ENCODE measurements at regions not wholly inside any gene's neighbourhood (a gene's known extent, or its start where the extent isn't known, plus 50 kb on each side); places are given as distances from the start of the nearest gene placed in this dataset.
A peak's percentile ranks its signal among the peaks of the same experiment; 100 is the strongest.

DNA sequence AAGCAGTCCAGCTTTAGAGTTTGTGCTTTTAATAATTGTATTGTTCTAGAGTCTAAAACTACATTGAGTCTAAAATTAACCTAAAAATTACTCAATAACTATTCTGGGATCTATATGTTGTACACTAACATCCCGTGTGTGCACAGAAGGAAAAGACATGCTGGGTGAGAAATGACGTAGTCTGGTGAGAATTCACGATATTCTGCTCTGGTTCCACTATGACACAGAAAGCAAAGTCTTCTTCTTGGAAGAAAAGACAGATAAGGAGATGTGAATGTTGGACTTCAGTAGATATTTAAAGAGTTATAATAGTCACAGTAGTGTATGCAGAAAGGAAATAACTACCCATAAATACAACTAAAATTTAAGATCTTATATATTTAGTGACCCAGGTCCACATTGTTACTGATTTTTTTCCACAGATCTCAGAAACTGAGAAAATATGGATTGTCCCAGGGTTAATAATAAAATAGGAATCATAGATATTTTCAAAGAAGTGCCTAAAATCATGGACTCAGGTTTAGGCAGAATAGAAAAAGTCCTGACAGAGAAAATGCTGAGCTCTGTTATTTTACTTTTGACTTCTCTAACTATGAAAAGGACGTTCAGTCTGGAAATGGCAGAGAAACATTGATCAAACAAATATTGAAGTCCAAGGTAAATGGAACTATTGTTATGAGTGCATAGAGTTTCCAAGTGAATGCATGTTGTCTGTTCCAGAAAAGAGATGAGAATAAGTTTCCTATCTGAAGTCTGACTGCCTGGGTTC, 170.7 kb downstream of the ANKRD50 start:
- WGBS, 2 donors, result 71 to 77% methylated on average over 4 of the region's 4 CpGs
- no peaks in the 10 kb centered on the region for H3K27me3 ChIP-seq
- DNase-seq, result no peak
- no peaks in the 10 kb centered on the region for H3K9me3 ChIP-seq
- TF ChIP-seq EP300 (IDR thresholded peaks at IDR 0.05) (no peak), POLR2AphosphoS5 (IDR thresholded peaks at IDR 0.05) (no peak), POLR2A (IDR thresholded peaks at IDR 0.05) (no peak)
- TF ChIP-seq, protein P1, sequence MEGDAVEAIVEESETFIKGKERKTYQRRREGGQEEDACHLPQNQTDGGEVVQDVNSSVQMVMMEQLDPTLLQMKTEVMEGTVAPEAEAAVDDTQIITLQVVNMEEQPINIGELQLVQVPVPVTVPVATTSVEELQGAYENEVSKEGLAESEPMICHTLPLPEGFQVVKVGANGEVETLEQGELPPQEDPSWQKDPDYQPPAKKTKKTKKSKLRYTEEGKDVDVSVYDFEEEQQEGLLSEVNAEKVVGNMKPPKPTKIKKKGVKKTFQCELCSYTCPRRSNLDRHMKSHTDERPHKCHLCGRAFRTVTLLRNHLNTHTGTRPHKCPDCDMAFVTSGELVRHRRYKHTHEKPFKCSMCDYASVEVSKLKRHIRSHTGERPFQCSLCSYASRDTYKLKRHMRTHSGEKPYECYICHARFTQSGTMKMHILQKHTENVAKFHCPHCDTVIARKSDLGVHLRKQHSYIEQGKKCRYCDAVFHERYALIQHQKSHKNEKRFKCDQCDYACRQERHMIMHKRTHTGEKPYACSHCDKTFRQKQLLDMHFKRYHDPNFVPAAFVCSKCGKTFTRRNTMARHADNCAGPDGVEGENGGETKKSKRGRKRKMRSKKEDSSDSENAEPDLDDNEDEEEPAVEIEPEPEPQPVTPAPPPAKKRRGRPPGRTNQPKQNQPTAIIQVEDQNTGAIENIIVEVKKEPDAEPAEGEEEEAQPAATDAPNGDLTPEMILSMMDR (IDR thresholded peaks at IDR 0.05), result no peak
- no peak overlapping the region for H3K27ac ChIP-seq
- ATAC-seq (ENCODE audit: low FRiP score in 2 of 2), result no peak
- no peak overlapping the region for H3K4me3 ChIP-seq
- no peaks in the 10 kb centered on the region for H3K36me3 ChIP-seq
- peaks cover 0 to 6% (median 0%) of the 10 kb centered on the region in 4 donors for H3K4me1 ChIP-seq

DNA sequence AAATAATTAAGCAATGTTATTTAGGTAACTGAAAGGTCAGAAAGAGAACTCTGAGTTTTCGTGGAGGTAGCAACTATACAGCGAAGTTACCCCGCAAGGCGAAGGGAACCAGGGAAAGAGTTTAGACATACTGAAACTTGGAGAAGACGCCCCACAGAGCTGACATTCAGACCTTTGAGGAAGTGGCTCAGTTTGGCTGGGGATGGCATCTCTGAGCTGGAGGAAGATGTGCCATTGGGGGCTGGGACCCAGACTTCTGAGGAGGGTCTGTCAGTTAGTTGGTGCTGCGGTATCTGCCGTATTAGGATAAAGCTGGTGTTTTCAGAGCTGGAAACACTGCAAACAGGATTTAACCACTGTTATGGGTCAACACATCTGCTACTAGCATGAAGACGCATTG, 156.6 kb downstream of the ANKRD50 start:
- TF ChIP-seq POLR2AphosphoS5 (IDR thresholded peaks at IDR 0.05) (no peak), POLR2A (IDR thresholded peaks at IDR 0.05) (no peak), EP300 (IDR thresholded peaks at IDR 0.05) (no peak)
- TF ChIP-seq, protein P1 (IDR thresholded peaks at IDR 0.05), result no peak
- H3K36me3 ChIP-seq, result no peaks in the 10 kb centered on the region
- 88 to 97% methylated on average over 8 of the region's 8 CpGs for WGBS, 2 donors
- H3K27ac ChIP-seq, result no peak overlapping the region
- no peaks in the 10 kb centered on the region for H3K27me3 ChIP-seq
- H3K4me1 ChIP-seq, result no peaks in the 10 kb centered on the region
- no peaks in the 10 kb centered on the region for H3K9me3 ChIP-seq
- DNase-seq, result no peak
- H3K4me3 ChIP-seq, result no peak overlapping the region
- no peak for ATAC-seq (ENCODE audit: low FRiP score in 2 of 2)

DNA sequence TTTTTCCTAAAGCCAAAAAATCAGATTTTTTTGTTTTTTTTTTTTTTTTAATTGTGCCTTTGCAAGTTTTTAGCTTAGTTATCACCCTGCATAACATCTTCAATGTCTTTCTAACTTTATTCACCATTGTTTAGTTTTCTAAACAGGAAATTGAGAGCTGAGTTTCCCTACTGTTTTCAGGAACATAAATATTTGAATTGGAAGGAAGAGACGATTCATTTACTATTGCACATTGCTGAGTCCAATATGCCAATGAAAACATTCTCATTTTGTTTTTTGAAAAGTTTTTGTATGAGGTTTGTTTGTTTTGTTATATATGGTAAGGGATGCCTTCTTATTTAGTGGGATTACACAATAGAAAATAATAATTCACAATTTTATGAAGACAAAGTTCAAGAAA, 148.4 kb downstream of the ANKRD50 start:
- no peaks in the 10 kb centered on the region for H3K36me3 ChIP-seq
- 53 to 62% methylated on average over 1 of the region's 1 CpG for WGBS, 2 donors
- H3K27ac ChIP-seq, result peak overlapping the region in 1 of 4 donors; percentile 10
- H3K27me3 ChIP-seq, result no peaks in the 10 kb centered on the region
- no peaks in the 10 kb centered on the region for H3K9me3 ChIP-seq
- no peaks in the 10 kb centered on the region for H3K4me1 ChIP-seq
- no peak overlapping the region for H3K4me3 ChIP-seq
- DNase-seq (no peak), ATAC-seq (ENCODE audit: low FRiP score in 2 of 2) (no peak)
- TF ChIP-seq POLR2A (IDR thresholded peaks at IDR 0.05) (no peak), EP300 (IDR thresholded peaks at IDR 0.05) (no peak), POLR2AphosphoS5 (IDR thresholded peaks at IDR 0.05) (no peak)
- TF ChIP-seq, protein P1 (IDR thresholded peaks at IDR 0.05), result no peak

DNA sequence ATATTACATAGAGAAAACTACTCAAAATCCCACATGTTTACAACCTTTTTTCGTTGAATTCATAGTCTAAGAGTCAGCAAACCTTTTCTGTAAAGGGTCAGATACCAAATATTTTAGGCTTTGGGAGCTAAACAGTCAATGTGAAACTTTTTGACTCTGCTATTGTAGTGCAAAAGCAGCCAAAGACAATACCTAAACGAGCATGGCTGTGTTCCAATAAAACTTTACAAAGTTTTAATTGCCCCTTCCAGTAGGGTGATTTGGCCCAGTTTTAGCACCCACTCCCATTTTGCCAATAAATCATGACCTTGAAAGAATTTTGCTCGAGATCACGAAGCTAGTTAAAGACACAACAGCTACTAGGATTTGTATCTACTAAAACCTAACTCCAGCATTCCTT, 147.2 kb downstream of the ANKRD50 start:
- H3K9me3 ChIP-seq, result no peaks in the 10 kb centered on the region
- ATAC-seq (ENCODE audit: low FRiP score in 2 of 2), result no peak
- no peaks in the 10 kb centered on the region for H3K27me3 ChIP-seq
- no peak overlapping the region for H3K27ac ChIP-seq
- TF ChIP-seq, protein P1 (IDR thresholded peaks at IDR 0.05), result no peak
- TF ChIP-seq POLR2A (IDR thresholded peaks at IDR 0.05), result no peak
- no peak for TF ChIP-seq POLR2AphosphoS5 (IDR thresholded peaks at IDR 0.05)
- TF ChIP-seq EP300 (IDR thresholded peaks at IDR 0.05), result no peak
- no peaks in the 10 kb centered on the region for H3K4me1 ChIP-seq
- H3K4me3 ChIP-seq, result no peak overlapping the region
- WGBS, 2 donors, result 55 to 58% methylated on average over 4 of the region's 4 CpGs
- DNase-seq, result no peak
- no peaks in the 10 kb centered on the region for H3K36me3 ChIP-seq

DNA sequence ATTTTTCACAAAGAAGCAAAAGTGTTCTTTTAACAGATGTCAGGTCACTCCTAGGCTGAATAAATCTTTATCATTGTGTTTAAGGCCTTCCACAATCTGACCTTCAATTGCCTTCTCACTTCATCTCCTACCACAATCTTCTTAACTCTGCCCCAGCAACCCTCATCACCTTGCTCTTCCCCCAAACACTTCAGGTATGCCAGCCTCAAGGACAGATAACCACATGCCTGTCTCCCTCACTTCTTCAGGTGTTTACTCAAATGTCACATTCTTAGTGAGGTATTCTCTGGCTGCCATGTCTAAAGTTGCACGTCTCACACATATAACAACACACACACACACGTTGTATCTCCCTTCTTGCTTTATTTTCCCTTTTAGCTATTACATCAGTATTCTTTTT, 146.5 kb downstream of the ANKRD50 start:
- TF ChIP-seq POLR2AphosphoS5 (IDR thresholded peaks at IDR 0.05), result no peak
- no peak for TF ChIP-seq EP300 (IDR thresholded peaks at IDR 0.05)
- TF ChIP-seq, protein P1 (IDR thresholded peaks at IDR 0.05), result no peak
- no peak for TF ChIP-seq POLR2A (IDR thresholded peaks at IDR 0.05)
- no peak for DNase-seq
- no peaks in the 10 kb centered on the region for H3K4me1 ChIP-seq
- no peak for ATAC-seq (ENCODE audit: low FRiP score in 2 of 2)
- 94% methylated on average over 2 of the region's 2 CpGs for WGBS, 2 donors
- no peaks in the 10 kb centered on the region for H3K27me3 ChIP-seq
- no peaks in the 10 kb centered on the region for H3K9me3 ChIP-seq
- H3K27ac ChIP-seq, result no peak overlapping the region
- H3K4me3 ChIP-seq, result no peak overlapping the region
- no peaks in the 10 kb centered on the region for H3K36me3 ChIP-seq

Data from upper lobe of left lung (tissue), 6 donors.